Osteocyte (in vitro differentiated cells): ENCODE measurements at regions not wholly inside any gene's neighbourhood (a gene's known extent, or its start where the extent isn't known, plus 50 kb on each side); places are given as distances from the start of the nearest gene placed in this dataset.

Experiments used
- DNase-seq: peaks from one replicate; pipeline ENCODE4 v3.0.0; 2021; ENCODE audit warnings: mixed read lengths; ENCODE audit not compliant: unreplicated experiment; ENCODE audit errors: extremely low spot score
- H3K27ac Mint-ChIP-seq: one replicate; pipeline ENCODE4 v1.8.0; 2021; ENCODE audit warnings: mild to moderate bottlenecking, mixed read lengths; ENCODE audit not compliant: unreplicated experiment
- H3K27me3 Mint-ChIP-seq: one replicate; pipeline ENCODE4 v1.8.0; 2021; ENCODE audit warnings: mixed read lengths; ENCODE audit not compliant: unreplicated experiment
- H3K36me3 Mint-ChIP-seq: one replicate; pipeline ENCODE4 v1.8.0; 2021; ENCODE audit warnings: mixed read lengths; ENCODE audit not compliant: unreplicated experiment
- H3K4me1 Mint-ChIP-seq: one replicate; pipeline ENCODE4 v1.8.0; 2021; ENCODE audit warnings: mixed read lengths; ENCODE audit not compliant: unreplicated experiment
- H3K4me3 Mint-ChIP-seq: one replicate; pipeline ENCODE4 v1.8.0; 2021; ENCODE audit warnings: mild to moderate bottlenecking, moderate library complexity, mixed read lengths; ENCODE audit not compliant: unreplicated experiment
- H3K9me3 Mint-ChIP-seq: one replicate; pipeline ENCODE4 v1.8.0; 2021; ENCODE audit warnings: mixed read lengths; ENCODE audit not compliant: unreplicated experiment
- TF ChIP-seq, protein P1 (sequence below): fragments of 200-600 bp; sonication (generic); IDR thresholded peaks from 2 replicates; pipeline ENCODE4 v1.5.0; 2021; ENCODE audit warnings: antibody characterized with exemption, mild to moderate bottlenecking, moderate library complexity

GRCh38 chr6:95795927-95796326 lies 218.6 kb downstream of the MANEA start:
- H3K4me1 Mint-ChIP-seq = no peaks in the 10 kb centered on the region
- no peak for DNase-seq
- H3K36me3 Mint-ChIP-seq = no peaks in the 10 kb centered on the region
- TF ChIP-seq, protein P1, sequence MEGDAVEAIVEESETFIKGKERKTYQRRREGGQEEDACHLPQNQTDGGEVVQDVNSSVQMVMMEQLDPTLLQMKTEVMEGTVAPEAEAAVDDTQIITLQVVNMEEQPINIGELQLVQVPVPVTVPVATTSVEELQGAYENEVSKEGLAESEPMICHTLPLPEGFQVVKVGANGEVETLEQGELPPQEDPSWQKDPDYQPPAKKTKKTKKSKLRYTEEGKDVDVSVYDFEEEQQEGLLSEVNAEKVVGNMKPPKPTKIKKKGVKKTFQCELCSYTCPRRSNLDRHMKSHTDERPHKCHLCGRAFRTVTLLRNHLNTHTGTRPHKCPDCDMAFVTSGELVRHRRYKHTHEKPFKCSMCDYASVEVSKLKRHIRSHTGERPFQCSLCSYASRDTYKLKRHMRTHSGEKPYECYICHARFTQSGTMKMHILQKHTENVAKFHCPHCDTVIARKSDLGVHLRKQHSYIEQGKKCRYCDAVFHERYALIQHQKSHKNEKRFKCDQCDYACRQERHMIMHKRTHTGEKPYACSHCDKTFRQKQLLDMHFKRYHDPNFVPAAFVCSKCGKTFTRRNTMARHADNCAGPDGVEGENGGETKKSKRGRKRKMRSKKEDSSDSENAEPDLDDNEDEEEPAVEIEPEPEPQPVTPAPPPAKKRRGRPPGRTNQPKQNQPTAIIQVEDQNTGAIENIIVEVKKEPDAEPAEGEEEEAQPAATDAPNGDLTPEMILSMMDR = no peak
- peaks cover 10% of the 10 kb centered on the region for H3K9me3 Mint-ChIP-seq
- H3K4me3 Mint-ChIP-seq = no peak overlapping the region
- H3K27ac Mint-ChIP-seq = no peak overlapping the region
- no peaks in the 10 kb centered on the region for H3K27me3 Mint-ChIP-seq

DNA sequence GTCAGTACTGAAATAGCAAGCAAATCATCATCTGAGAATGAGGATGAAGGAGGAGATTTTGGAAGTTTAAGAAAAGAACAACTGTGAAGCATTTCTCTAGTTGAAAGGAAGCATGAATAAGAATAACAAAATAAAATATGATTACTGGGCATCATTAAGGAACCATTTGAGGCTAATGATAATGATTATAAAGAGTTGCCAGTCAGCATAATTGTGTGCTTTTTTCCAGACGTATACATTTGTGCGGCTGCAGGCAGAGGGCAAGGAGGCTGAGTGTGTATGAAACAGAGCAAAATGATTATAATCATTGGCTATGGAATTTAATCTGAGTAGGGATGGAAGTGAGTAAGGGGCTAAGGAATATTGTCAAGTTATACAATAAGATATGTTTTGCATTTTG lies 218.7 kb upstream of the FUT9 start:
- no peaks in the 10 kb centered on the region for H3K27me3 Mint-ChIP-seq
- H3K4me3 Mint-ChIP-seq = no peak overlapping the region
- TF ChIP-seq, protein P1 = no peak
- H3K9me3 Mint-ChIP-seq = peaks cover 10% of the 10 kb centered on the region
- H3K36me3 Mint-ChIP-seq = no peaks in the 10 kb centered on the region
- no peaks in the 10 kb centered on the region for H3K4me1 Mint-ChIP-seq
- DNase-seq = no peak
- H3K27ac Mint-ChIP-seq = no peak overlapping the region

DNA sequence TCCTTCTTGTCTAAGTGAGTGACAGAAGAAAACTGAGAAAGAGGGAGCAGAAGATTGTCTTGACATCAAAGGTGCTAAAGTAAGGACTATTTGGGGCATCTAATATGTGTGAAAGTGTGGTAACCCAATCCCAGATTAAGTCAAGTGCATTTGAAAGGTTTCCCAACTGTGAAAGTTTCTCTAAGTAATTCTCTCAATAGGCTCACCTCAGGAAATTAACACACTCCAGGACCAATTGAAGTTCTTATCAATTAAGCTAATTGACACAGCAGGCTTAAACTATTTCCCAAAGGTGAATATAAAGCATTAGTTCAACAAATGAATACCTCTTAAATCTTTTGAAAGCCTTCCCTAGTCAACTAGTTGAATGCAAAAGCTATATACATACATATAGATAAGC lies 212.8 kb upstream of the FUT9 start:
- H3K9me3 Mint-ChIP-seq = no peaks in the 10 kb centered on the region
- no peak overlapping the region for H3K27ac Mint-ChIP-seq
- no peak overlapping the region for H3K4me3 Mint-ChIP-seq
- no peaks in the 10 kb centered on the region for H3K4me1 Mint-ChIP-seq
- no peaks in the 10 kb centered on the region for H3K27me3 Mint-ChIP-seq
- H3K36me3 Mint-ChIP-seq = no peaks in the 10 kb centered on the region
- TF ChIP-seq, protein P1 = no peak
- no peak for DNase-seq

- TF ChIP-seq, protein P1 = no peak
- Mint-ChIP-seq H3K27me3 (no peaks in the 10 kb centered on the region), H3K36me3 (no peaks in the 10 kb centered on the region), H3K27ac (no peak overlapping the region), H3K9me3 (no peaks in the 10 kb centered on the region), H3K4me3 (no peak overlapping the region), H3K4me1 (no peaks in the 10 kb centered on the region)
- no peak for DNase-seq
These were observed 211.9 kb upstream of the FUT9 start for GRCh38 chr6:95803889-95804288.

- Mint-ChIP-seq H3K27ac (no peak overlapping the region), H3K27me3 (no peaks in the 10 kb centered on the region), H3K36me3 (no peaks in the 10 kb centered on the region), H3K4me3 (no peak overlapping the region), H3K4me1 (no peaks in the 10 kb centered on the region), H3K9me3 (no peaks in the 10 kb centered on the region)
- DNase-seq = no peak
- TF ChIP-seq, protein P1 = no peak
These were observed 210.8 kb upstream of the FUT9 start for GRCh38 chr6:95804847-95805541.
